Colonic mucosa (tissue), 4 donors: ENCODE measurements at regions not wholly inside any gene's neighbourhood (a gene's known extent, or its start where the extent isn't known, plus 50 kb on each side); places are given as distances from the start of the nearest gene placed in this dataset.
"Not testable (repeated sequence)": the region's sequence is repeated elsewhere in the genome, so short reads cannot be mapped to it uniquely, and the experiment has no call there.

Experiments used
- DNase-seq: peaks from one replicate; pipeline ENCODE4 v3.0.0-alpha.2; 2020
- H3K27ac ChIP-seq: fragments of 200-600 bp; one replicate; pipeline ENCODE4 v1.8.0; 2021
- H3K27me3 ChIP-seq: fragments of 200-600 bp; one replicate; pipeline ENCODE4 v1.8.0; 2021
- H3K36me3 ChIP-seq: fragments of 200-600 bp; one replicate; pipeline ENCODE4 v1.8.0; 2021
- H3K4me1 ChIP-seq: fragments of 200-600 bp; one replicate; pipeline ENCODE4 v1.8.0; 2021; ENCODE audit warnings: mild to moderate bottlenecking
- H3K4me3 ChIP-seq: fragments of 200-600 bp; one replicate; pipeline ENCODE4 v1.8.0; 2021
- H3K9ac ChIP-seq, 2 donors: one replicate each; pipeline ENCODE4 v1.7.0; 2013; ENCODE audit warnings: control low read depth in 2 of 2, low read depth in 2 of 2, low read length in 2 of 2
- H3K9me3 ChIP-seq: fragments of 200-600 bp; one replicate; pipeline ENCODE4 v1.8.0; 2021
- intact Hi-C: fragments of 100-400 bp; cut with DNase I; formaldehyde crosslinking; loops from one replicate; pipeline ENCODE4 v1.14.1; 2022
- TF ChIP-seq, protein P1 (sequence below): fragments of 200-600 bp; IDR thresholded peaks from one replicate; pipeline ENCODE4 v1.8.0; 2022; ENCODE audit warnings: antibody characterized with exemption, mild to moderate bottlenecking
- donor health status: healthy.
- donor health status: DM: no; HTN: no; CAD: no.
- donor health status: DM: no; HTN: no; CAD: no.

- intact Hi-C loops = no loop called here
- DNase-seq = no peak
- no peaks in the 10 kb centered on the region for H3K27me3 ChIP-seq
- H3K4me3 ChIP-seq = no peak overlapping the region
- H3K4me1 ChIP-seq = no peaks in the 10 kb centered on the region
- no peak overlapping the region for H3K9ac ChIP-seq
- TF ChIP-seq, protein P1, sequence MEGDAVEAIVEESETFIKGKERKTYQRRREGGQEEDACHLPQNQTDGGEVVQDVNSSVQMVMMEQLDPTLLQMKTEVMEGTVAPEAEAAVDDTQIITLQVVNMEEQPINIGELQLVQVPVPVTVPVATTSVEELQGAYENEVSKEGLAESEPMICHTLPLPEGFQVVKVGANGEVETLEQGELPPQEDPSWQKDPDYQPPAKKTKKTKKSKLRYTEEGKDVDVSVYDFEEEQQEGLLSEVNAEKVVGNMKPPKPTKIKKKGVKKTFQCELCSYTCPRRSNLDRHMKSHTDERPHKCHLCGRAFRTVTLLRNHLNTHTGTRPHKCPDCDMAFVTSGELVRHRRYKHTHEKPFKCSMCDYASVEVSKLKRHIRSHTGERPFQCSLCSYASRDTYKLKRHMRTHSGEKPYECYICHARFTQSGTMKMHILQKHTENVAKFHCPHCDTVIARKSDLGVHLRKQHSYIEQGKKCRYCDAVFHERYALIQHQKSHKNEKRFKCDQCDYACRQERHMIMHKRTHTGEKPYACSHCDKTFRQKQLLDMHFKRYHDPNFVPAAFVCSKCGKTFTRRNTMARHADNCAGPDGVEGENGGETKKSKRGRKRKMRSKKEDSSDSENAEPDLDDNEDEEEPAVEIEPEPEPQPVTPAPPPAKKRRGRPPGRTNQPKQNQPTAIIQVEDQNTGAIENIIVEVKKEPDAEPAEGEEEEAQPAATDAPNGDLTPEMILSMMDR = no peak
- no peak overlapping the region for H3K27ac ChIP-seq
- H3K36me3 ChIP-seq = no peaks in the 10 kb centered on the region
- H3K9me3 ChIP-seq = no peaks in the 10 kb centered on the region
These were observed 101.1 kb upstream of the GALNT18 start for GRCh38 chr11:11722861-11723260.

DNA sequence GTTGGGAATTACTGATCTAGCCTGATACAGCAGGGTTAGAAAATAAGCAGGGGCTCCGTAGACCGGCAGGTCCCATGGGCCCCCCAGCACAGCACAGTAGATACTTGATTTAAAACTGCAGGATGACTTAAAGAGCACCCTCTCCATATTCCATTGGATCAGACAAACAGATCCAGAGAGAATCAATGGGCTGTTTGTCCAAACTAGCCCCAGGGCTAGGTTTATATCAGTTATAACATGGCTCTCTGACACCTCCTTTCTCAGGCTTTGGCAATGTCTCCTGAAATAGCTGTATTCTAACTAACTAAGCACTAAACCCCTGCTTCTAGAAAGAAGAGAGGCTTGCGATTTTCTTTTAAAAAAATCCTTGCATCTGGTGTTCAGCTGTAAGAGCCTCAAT is 100.4 kb upstream of the GALNT18 start:
- TF ChIP-seq, protein P1 = no peak
- intact Hi-C loops = no loop called here
- no peak for DNase-seq
- Histone ChIP-seq H3K9me3 (no peaks in the 10 kb centered on the region), H3K36me3 (no peaks in the 10 kb centered on the region), H3K4me1 (no peaks in the 10 kb centered on the region), H3K27me3 (no peaks in the 10 kb centered on the region), H3K4me3 (no peak overlapping the region), H3K27ac (no peak overlapping the region), H3K9ac (no peak overlapping the region)

DNA sequence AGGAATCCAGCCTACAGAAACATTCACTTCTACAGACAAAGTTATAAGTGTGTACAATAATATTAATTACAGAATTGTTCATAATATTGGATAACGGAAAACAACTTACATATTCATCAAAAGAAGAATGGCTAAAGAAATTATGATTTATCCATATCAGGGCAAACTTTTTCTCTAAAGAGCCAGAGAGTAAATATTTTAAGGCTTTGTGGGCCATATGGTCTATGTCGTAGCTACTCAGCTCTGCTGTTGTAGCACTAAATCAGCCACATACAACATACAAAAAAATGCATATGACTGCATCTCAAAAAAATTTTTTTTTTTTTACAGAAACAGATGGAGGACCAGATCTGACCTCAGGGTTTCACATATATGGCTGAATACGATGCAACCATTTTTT is 96.7 kb upstream of the GALNT18 start:
- Histone ChIP-seq H3K9ac (no peak overlapping the region), H3K4me3 (no peak overlapping the region), H3K27me3 (no peaks in the 10 kb centered on the region), H3K4me1 (no peaks in the 10 kb centered on the region), H3K9me3 (no peaks in the 10 kb centered on the region), H3K36me3 (no peaks in the 10 kb centered on the region), H3K27ac (no peak overlapping the region)
- DNase-seq = no peak
- intact Hi-C loops = no loop called here
- TF ChIP-seq, protein P1 = no peak

DNA sequence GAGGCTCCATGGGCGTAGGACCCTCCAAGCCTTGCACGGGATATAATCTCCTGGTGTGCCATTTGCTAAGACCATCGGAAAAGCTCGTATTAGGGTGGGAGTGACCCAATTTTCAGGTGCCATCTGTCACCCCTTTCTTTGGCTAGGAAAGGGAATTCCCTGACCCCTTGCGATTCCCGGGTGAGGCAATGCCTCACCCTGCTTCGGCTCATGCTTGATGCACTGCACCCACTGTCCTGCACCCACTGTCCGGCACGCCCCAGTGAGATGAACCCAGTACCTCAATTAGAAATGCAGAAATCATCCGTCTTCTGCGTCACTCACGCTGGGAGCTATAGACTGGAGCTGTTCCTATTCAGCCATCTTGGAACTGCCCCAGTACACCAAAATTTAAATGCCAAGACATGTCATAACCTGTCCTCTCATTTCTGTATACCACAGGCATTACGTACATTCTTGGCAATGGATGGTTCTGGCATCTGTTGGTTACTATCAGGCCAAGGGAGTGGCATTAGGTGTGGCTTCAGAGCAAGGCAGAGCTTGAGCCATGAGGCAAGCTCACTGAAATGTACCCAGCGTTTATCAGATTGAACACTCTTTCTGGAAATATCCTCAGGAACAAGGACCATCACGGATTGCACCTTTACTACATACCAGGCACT is 95.4 kb upstream of the GALNT18 start:
- TF ChIP-seq, protein P1 = no peak
- no peaks in the 10 kb centered on the region for H3K9me3 ChIP-seq
- no peak for DNase-seq
- no peak overlapping the region for H3K9ac ChIP-seq
- H3K27ac ChIP-seq = no peak overlapping the region
- no peaks in the 10 kb centered on the region for H3K36me3 ChIP-seq
- intact Hi-C loops = no loop called here
- no peaks in the 10 kb centered on the region for H3K27me3 ChIP-seq
- H3K4me3 ChIP-seq = no peak overlapping the region
- H3K4me1 ChIP-seq = no peaks in the 10 kb centered on the region

- H3K9ac ChIP-seq, H3K27ac ChIP-seq, H3K4me3 ChIP-seq, H3K36me3 ChIP-seq, H3K9me3 ChIP-seq, H3K27me3 ChIP-seq, H3K4me1 ChIP-seq, DNase-seq, intact Hi-C loops: not testable (repeated sequence)
These were observed 93.3 kb upstream of the GALNT18 start for GRCh38 chr11:11715075-11715474.

- no peaks in the 10 kb centered on the region for H3K36me3 ChIP-seq
- DNase-seq = no peak
- H3K27ac ChIP-seq = no peak overlapping the region
- H3K4me1 ChIP-seq = no peaks in the 10 kb centered on the region
- no peak overlapping the region for H3K9ac ChIP-seq
- intact Hi-C loops = no loop called here
- H3K9me3 ChIP-seq = no peaks in the 10 kb centered on the region
- no peaks in the 10 kb centered on the region for H3K27me3 ChIP-seq
- no peak overlapping the region for H3K4me3 ChIP-seq
- TF ChIP-seq, protein P1 = no peak
These were observed 88.8 kb upstream of the GALNT18 start for GRCh38 chr11:11710556-11710955.
